ENCODE measurements at regions not wholly inside any gene's neighbourhood (a gene's known extent, or its start where the extent isn't known, plus 50 kb on each side); places are given as distances from the start of the nearest gene placed in this dataset.

GRCh38 chr5:28743716-28744110, 1705.3 kb upstream of the CDH9 start:
- intact Hi-C loops (cut with micrococcal nuclease), result no loop called here
- POLR2A ChIA-PET, result no interaction called here
- dilution Hi-C loops (cut with MboI; ENCODE audit: extremely low pct_ligation_motif_present, low sequenced_read_pairs), result no loop called here
- no peak overlapping the region for H3K4me3 ChIP-seq (replicated peaks in 1 of 3; ENCODE audit: insufficient read depth in 1 of 3, low read depth in 1 of 3, low read length in 3 of 3)
- H2AFZ ChIP-seq (ENCODE audit: low read depth, low read length), result no peak overlapping the region
- no peaks in the 10 kb centered on the region for H4K20me1 ChIP-seq (replicated peaks; ENCODE audit: control insufficient read depth, extremely low read depth, insufficient read depth, low read length)
- no peaks in the 10 kb centered on the region for H3K79me2 ChIP-seq (ENCODE audit: control insufficient read depth, insufficient read depth, low read length)
- no peaks in the 10 kb centered on the region for H3K4me1 ChIP-seq (ENCODE audit: control insufficient read depth, extremely low read depth, insufficient read depth, low read length)
- no peak overlapping the region for H3K27ac ChIP-seq (ENCODE audit: insufficient read depth, low read depth, low read length)
- CTCF ChIA-PET, result no interaction called here
- DNase-seq (ENCODE audit: low read depth, low spot score), result no peak
- H3K27me3 ChIP-seq (ENCODE audit: control insufficient read depth in 2 of 2, insufficient read depth in 2 of 2, low read length in 2 of 2), result no peaks in the 10 kb centered on the region
- no peak overlapping the region for H3K9ac ChIP-seq (replicated peaks; ENCODE audit: extremely low read depth, insufficient read depth, low read length)
- no peaks in the 10 kb centered on the region for H3K9me3 ChIP-seq (replicated peaks; ENCODE audit: control insufficient read depth, insufficient read depth, low read length)
- H3K36me3 ChIP-seq (ENCODE audit: control insufficient read depth in 2 of 2, extremely low read depth in 1 of 2, insufficient read depth in 2 of 2, low read length in 2 of 2), result no peaks in the 10 kb centered on the region
- TF ChIP-seq POLR2A (IDR thresholded peaks at IDR 0.05; ENCODE audit: low read depth, low read length) (no peak), MYC (IDR thresholded peaks at IDR 0.05; ENCODE audit: low read depth, low read length) (no peak), POLR2AphosphoS5 (IDR thresholded peaks at IDR 0.05; ENCODE audit: insufficient read depth, low read depth, low read length) (no peak), FOS (IDR thresholded peaks at IDR 0.05; ENCODE audit: borderline replicate concordance, insufficient read depth, low read length) (no peak), JUN (IDR thresholded peaks at IDR 0.05; ENCODE audit: borderline replicate concordance, insufficient read depth, insufficient read length, low read depth) (no peak), GATA2 (IDR thresholded peaks at IDR 0.05; ENCODE audit: insufficient read depth, insufficient read length, low read depth, low read length) (no peak), EZH2 (IDR thresholded peaks at IDR 0.05; ENCODE audit: borderline replicate concordance, low read depth, low read length, severe bottlenecking) (no peak)
- TF ChIP-seq, protein P1, sequence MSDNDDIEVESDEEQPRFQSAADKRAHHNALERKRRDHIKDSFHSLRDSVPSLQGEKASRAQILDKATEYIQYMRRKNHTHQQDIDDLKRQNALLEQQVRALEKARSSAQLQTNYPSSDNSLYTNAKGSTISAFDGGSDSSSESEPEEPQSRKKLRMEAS (IDR thresholded peaks at IDR 0.05; ENCODE audit: insufficient read depth, insufficient read length), result no peak
- TF ChIP-seq, protein P2, sequence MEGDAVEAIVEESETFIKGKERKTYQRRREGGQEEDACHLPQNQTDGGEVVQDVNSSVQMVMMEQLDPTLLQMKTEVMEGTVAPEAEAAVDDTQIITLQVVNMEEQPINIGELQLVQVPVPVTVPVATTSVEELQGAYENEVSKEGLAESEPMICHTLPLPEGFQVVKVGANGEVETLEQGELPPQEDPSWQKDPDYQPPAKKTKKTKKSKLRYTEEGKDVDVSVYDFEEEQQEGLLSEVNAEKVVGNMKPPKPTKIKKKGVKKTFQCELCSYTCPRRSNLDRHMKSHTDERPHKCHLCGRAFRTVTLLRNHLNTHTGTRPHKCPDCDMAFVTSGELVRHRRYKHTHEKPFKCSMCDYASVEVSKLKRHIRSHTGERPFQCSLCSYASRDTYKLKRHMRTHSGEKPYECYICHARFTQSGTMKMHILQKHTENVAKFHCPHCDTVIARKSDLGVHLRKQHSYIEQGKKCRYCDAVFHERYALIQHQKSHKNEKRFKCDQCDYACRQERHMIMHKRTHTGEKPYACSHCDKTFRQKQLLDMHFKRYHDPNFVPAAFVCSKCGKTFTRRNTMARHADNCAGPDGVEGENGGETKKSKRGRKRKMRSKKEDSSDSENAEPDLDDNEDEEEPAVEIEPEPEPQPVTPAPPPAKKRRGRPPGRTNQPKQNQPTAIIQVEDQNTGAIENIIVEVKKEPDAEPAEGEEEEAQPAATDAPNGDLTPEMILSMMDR (IDR thresholded peaks at IDR 0.05; ENCODE audit: extremely low read depth in 1 of 2, insufficient read depth in 1 of 2, low read depth in 1 of 2, low read length in 2 of 2), result no peak
- BruUV-seq (replicated peaks), result no TSS peak
- no peak overlapping the region for H3K4me2 ChIP-seq (ENCODE audit: insufficient read depth, low read length)
- H3K9me1 ChIP-seq (replicated peaks; ENCODE audit: control insufficient read depth, extremely low read depth, insufficient read depth, low read length), result no peaks in the 10 kb centered on the region
- no peak for FAIRE-seq

Measured in endothelial cell of umbilical vein (primary cell).